H54 (cell line): ENCODE measurements at regions not wholly inside any gene's neighbourhood (a gene's known extent, or its start where the extent isn't known, plus 50 kb on each side); places are given as distances from the start of the nearest gene placed in this dataset.

Experiments used
- DNase-seq: peaks from one replicate; pipeline ENCODE4 v3.0.0; 2011; ENCODE audit warnings: low spot score, mixed read lengths; ENCODE audit not compliant: insufficient read length
- FAIRE-seq: peaks from 3 replicates; lab custom pipeline; 2011; peaks lifted over from hg19 to GRCh38; lab: Jason Lieb, UNC
- POLR2A ChIP-seq: IDR thresholded peaks from 2 replicates; pipeline ENCODE4 v1.6.1; 2011; ENCODE audit warnings: low read depth, mild to moderate bottlenecking, low read length

- TF ChIP-seq POLR2A, result no peak
- FAIRE-seq (peak; percentile 23), DNase-seq (no peak)
Measured at GRCh38 chr3:112744825-112745566, 101.7 kb downstream of the CD200R1L start.

- TF ChIP-seq POLR2A, result no peak
- FAIRE-seq, result no peak
- no peak for DNase-seq
Measured at GRCh38 chr3:112744106-112744505, 102.6 kb downstream of the CD200R1L start.

- TF ChIP-seq POLR2A, result no peak
- FAIRE-seq (no peak), DNase-seq (no peak)
Measured at GRCh38 chr3:112742934-112743333, 102.0 kb upstream of the CCDC80 start.

GRCh38 chr3:112741983-112742382 is 101.0 kb upstream of the CCDC80 start:
- no peak for DNase-seq

GRCh38 chr3:112740835-112741234 is 99.9 kb upstream of the CCDC80 start:
- no peak for TF ChIP-seq POLR2A
- no peak for FAIRE-seq
- DNase-seq, result no peak

More at GRCh38 chr3:112741983-112742382, 101.0 kb upstream of the CCDC80 start:
- no peak for FAIRE-seq
- TF ChIP-seq POLR2A, result no peak

- TF ChIP-seq POLR2A, result no peak
- peak; percentile 27 for FAIRE-seq
- no peak for DNase-seq
Measured at GRCh38 chr3:112739252-112739965, 98.5 kb upstream of the CCDC80 start.

- no peak for TF ChIP-seq POLR2A
- no peak for FAIRE-seq
- no peak for DNase-seq
Measured at GRCh38 chr3:112738366-112738765, 97.4 kb upstream of the CCDC80 start.

GRCh38 chr3:112736805-112737566 is 96.0 kb upstream of the CCDC80 start:
- no peak for FAIRE-seq
- TF ChIP-seq POLR2A, result no peak
- DNase-seq, result no peak

GRCh38 chr3:112736386-112736785 is 95.4 kb upstream of the CCDC80 start:
- FAIRE-seq (no peak), DNase-seq (no peak)
- TF ChIP-seq POLR2A, result no peak

- TF ChIP-seq POLR2A, result no peak
- FAIRE-seq, result no peak
- DNase-seq, result no peak
Measured at GRCh38 chr3:112735926-112736325, 95.0 kb upstream of the CCDC80 start.

- TF ChIP-seq POLR2A, result no peak
- FAIRE-seq (peak; percentile 94), DNase-seq (peak; percentile 44)
Measured at GRCh38 chr3:112734736-112735350, 93.9 kb upstream of the CCDC80 start.

- no peak for TF ChIP-seq POLR2A
- peak; percentile 6 for DNase-seq
Measured at GRCh38 chr3:112734171-112734570, 93.2 kb upstream of the CCDC80 start.

GRCh38 chr3:112730210-112730609 is 89.3 kb upstream of the CCDC80 start:
- TF ChIP-seq POLR2A, result no peak
- no peak for FAIRE-seq
- no peak for DNase-seq

More at GRCh38 chr3:112734171-112734570, 93.2 kb upstream of the CCDC80 start:
- peak; percentile 48 for FAIRE-seq
